ENCODE measurements at regions not wholly inside any gene's neighbourhood (a gene's known extent, or its start where the extent isn't known, plus 50 kb on each side); places are given as distances from the start of the nearest gene placed in this dataset.

DNA sequence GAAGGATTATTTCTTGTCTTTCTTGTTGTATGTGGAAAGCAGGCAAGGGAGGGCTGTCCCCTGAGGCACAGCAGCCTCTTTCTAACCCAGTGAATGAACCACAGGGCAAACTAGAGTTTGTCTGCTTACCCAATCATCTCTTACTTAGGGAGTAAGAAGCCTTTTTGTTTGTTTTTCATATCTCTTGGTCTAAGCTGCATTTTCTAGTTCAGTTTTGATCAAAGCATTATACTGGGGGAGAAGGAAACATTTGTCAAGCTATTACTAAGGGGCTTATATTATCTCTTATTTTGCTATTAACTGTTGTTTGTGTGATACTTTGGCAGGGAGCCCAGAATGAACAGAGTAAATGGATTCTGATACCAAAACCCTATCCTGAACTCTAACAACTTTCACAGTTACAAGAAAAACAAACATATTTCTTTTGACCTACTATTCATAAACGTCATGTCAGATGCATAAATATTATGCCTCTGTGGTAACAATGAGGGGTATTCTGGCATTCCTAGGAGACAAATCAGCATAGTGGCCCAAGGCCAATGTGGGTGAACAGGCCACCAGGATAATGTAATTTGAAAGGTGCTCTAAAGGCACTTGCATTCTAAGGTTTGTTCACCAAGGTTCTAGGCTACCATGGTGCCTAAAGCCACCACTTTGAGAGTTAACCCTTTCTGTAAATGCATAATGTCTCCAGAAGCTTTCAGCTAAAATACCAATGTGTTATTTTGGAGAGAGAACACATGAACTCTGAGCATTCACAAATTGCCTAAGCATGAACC lies 271.6 kb upstream of the ZPLD1 start:
- Mint-ChIP-seq H3K4me1 (ENCODE audit: low read depth in 2 of 2) (peaks cover 2 to 3% of the 10 kb centered on the region in 2 donors), H3K27me3 (no peaks in the 10 kb centered on the region), H3K4me3 (no peak overlapping the region), H3K27ac (no peak overlapping the region), H3K36me3 (ENCODE audit: insufficient read depth) (no peaks in the 10 kb centered on the region), H3K9me3 (no peaks in the 10 kb centered on the region)
- no peak for DNase-seq
- ATAC-seq (replicated peaks) = no peak

- H3K27me3 Mint-ChIP-seq = no peaks in the 10 kb centered on the region
- peaks cover 2 to 3% of the 10 kb centered on the region in 2 donors for H3K4me1 Mint-ChIP-seq (ENCODE audit: low read depth in 2 of 2)
- no peaks in the 10 kb centered on the region for H3K36me3 Mint-ChIP-seq (ENCODE audit: insufficient read depth)
- H3K4me3 Mint-ChIP-seq = no peak overlapping the region
- ATAC-seq (replicated peaks) = no peak
- no peak overlapping the region for H3K27ac Mint-ChIP-seq
- no peaks in the 10 kb centered on the region for H3K9me3 Mint-ChIP-seq
- no peak for DNase-seq
These were observed 271.0 kb upstream of the ZPLD1 start for GRCh38 chr3:102163818-102164154.

DNA sequence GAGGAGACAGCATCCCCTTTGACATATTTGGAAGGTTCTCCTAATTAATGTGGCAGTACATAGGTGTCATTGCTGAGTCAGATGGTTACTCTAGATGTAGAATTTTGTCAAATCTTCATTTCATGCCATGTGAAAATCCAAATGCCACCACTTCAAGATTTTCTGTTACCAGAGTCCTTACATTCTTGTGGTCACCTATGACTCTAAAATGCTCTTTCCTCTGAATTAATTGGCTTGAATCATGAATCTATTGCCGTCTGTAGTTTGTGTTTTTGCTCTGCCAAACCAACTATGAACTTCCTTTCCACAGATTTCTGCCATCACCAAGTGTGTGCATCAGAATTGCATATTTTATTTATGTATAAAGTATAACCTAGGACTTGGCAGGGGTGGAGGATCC lies 269.4 kb upstream of the ZPLD1 start:
- Mint-ChIP-seq H3K4me3 (no peak overlapping the region), H3K27ac (no peak overlapping the region), H3K4me1 (ENCODE audit: low read depth in 2 of 2) (peaks cover 2 to 3% of the 10 kb centered on the region in 2 donors), H3K27me3 (no peaks in the 10 kb centered on the region), H3K9me3 (no peaks in the 10 kb centered on the region), H3K36me3 (ENCODE audit: insufficient read depth) (no peaks in the 10 kb centered on the region)
- ATAC-seq (replicated peaks) = no peak
- DNase-seq = no peak

- no peaks in the 10 kb centered on the region for H3K9me3 Mint-ChIP-seq
- no peak overlapping the region for H3K27ac Mint-ChIP-seq
- DNase-seq (no peak), ATAC-seq (replicated peaks) (no peak)
- no peaks in the 10 kb centered on the region for H3K36me3 Mint-ChIP-seq (ENCODE audit: insufficient read depth)
- no peaks in the 10 kb centered on the region for H3K4me1 Mint-ChIP-seq (ENCODE audit: low read depth in 2 of 2)
- peaks cover 0 to 14% of the 10 kb centered on the region in 2 donors for H3K27me3 Mint-ChIP-seq
- no peak overlapping the region for H3K4me3 Mint-ChIP-seq
These were observed 264.8 kb upstream of the ZPLD1 start for GRCh38 chr3:102169915-102170479.

GRCh38 chr3:102170545-102170944 lies 264.3 kb upstream of the ZPLD1 start:
- Mint-ChIP-seq H3K27ac (no peak overlapping the region), H3K9me3 (no peaks in the 10 kb centered on the region), H3K36me3 (ENCODE audit: insufficient read depth) (no peaks in the 10 kb centered on the region), H3K27me3 (peaks cover 0 to 14% of the 10 kb centered on the region in 2 donors), H3K4me1 (ENCODE audit: low read depth in 2 of 2) (no peaks in the 10 kb centered on the region), H3K4me3 (no peak overlapping the region)
- ATAC-seq (replicated peaks) (no peak), DNase-seq (no peak)

DNA sequence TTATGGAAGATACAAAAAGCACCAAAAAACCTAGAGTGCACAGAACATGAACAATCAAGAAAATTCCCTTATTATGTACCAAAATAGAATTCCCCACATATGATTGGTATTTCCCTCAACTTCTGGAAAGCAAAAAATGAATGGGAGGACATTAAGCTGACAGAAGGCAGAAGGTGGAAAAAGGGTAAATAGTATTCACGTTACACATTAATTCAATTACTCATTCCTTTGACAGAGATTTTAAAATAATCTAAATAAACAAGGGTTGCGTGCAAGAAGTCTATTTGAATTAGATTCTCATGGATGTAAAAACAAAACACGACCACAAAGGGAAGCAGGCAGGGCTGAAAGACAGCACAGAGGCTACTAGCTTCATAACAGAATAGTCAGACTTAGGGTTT lies 260.5 kb upstream of the ZPLD1 start:
- H3K27ac Mint-ChIP-seq = no peak overlapping the region
- DNase-seq = no peak
- no peak overlapping the region for H3K4me3 Mint-ChIP-seq
- peaks cover 0 to 19% of the 10 kb centered on the region in 2 donors for H3K27me3 Mint-ChIP-seq
- ATAC-seq (replicated peaks) = no peak
- no peaks in the 10 kb centered on the region for H3K36me3 Mint-ChIP-seq (ENCODE audit: insufficient read depth)
- no peaks in the 10 kb centered on the region for H3K9me3 Mint-ChIP-seq
- H3K4me1 Mint-ChIP-seq (ENCODE audit: low read depth in 2 of 2) = no peaks in the 10 kb centered on the region

DNA sequence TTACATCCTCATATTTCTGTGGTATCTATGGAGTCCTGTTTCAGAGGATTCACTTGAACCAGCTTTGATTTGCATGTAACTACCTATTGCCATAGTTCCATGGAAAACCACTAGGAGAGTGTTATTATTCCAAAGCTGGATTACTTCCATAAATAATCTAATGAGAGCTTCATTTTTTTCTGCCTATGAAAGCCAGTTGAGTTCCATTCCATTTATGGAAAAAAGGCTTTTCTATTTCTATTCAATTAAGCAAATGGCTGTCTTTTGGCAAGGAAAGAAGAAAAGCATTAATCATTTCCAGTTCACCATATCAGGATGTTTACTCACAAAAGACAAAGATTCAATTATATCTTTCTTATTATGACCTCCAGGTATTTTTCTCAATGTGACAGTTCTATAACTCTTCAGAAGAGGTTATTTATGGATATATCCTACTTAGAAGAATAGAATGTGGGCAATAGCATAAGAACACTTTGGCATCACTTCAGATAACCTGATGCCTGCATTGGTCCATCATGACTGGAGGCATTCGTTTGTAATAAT lies 259.9 kb upstream of the ZPLD1 start:
- Mint-ChIP-seq H3K27me3 (peaks cover 0 to 19% of the 10 kb centered on the region in 2 donors), H3K36me3 (ENCODE audit: insufficient read depth) (no peaks in the 10 kb centered on the region), H3K27ac (no peak overlapping the region), H3K4me1 (ENCODE audit: low read depth in 2 of 2) (no peaks in the 10 kb centered on the region), H3K4me3 (no peak overlapping the region), H3K9me3 (no peaks in the 10 kb centered on the region)
- ATAC-seq (replicated peaks) (no peak), DNase-seq (no peak)

- no peaks in the 10 kb centered on the region for H3K9me3 Mint-ChIP-seq
- H3K36me3 Mint-ChIP-seq (ENCODE audit: insufficient read depth) = no peaks in the 10 kb centered on the region
- no peaks in the 10 kb centered on the region for H3K4me1 Mint-ChIP-seq (ENCODE audit: low read depth in 2 of 2)
- H3K27ac Mint-ChIP-seq = no peak overlapping the region
- ATAC-seq (replicated peaks) (no peak), DNase-seq (no peak)
- no peak overlapping the region for H3K4me3 Mint-ChIP-seq
- peaks cover 0 to 19% of the 10 kb centered on the region in 2 donors for H3K27me3 Mint-ChIP-seq
These were observed 258.3 kb upstream of the ZPLD1 start for GRCh38 chr3:102176333-102177050.

DNA sequence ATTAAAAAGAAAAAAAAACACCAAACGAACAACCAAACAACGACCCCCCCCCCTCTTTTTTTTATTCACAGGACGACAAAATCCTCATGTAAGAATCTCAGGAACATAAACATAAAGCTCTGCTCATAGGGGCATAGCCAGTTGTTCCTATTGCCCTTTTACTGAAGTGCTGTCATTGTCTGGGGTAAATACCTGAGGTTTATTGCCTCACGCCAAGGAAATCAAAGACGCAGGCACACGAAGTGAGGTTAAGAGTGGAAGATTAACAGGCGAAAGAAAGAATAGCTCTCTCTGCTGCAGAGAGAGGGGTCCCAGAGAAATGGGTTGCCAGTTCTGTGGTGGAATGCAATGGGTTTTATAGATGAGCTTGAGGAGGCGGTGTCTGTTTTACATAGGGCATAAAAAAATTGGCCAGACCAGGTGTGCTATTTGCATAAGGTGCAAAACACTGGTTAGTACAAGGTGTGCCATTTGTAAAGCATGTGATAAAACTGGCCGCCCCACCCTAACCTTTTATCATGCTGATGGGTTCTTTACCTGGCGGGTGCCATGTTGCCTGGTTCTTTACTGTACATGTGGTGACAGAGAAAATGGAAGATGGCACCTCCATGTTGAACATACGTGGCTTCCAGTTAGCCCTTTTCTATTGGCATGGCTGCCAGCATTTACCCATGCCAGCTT lies 257.6 kb upstream of the ZPLD1 start:
- Mint-ChIP-seq H3K27me3 (peaks cover 0 to 19% of the 10 kb centered on the region in 2 donors), H3K4me1 (ENCODE audit: low read depth in 2 of 2) (no peaks in the 10 kb centered on the region)

GRCh38 chr3:102178817-102179216 lies 256.0 kb upstream of the ZPLD1 start:
- Mint-ChIP-seq H3K27ac (no peak overlapping the region), H3K9me3 (no peaks in the 10 kb centered on the region), H3K36me3 (ENCODE audit: insufficient read depth) (no peaks in the 10 kb centered on the region), H3K4me3 (no peak overlapping the region), H3K27me3 (peaks cover 0 to 12% of the 10 kb centered on the region in 2 donors), H3K4me1 (ENCODE audit: low read depth in 2 of 2) (no peaks in the 10 kb centered on the region)
- DNase-seq = no peak
- ATAC-seq (replicated peaks) = no peak

More for the DNA sequence above, 257.6 kb upstream of the ZPLD1 start:
- no peaks in the 10 kb centered on the region for H3K9me3 Mint-ChIP-seq
- ATAC-seq (replicated peaks) (no peak), DNase-seq (no peak)
- H3K4me3 Mint-ChIP-seq = no peak overlapping the region
- H3K27ac Mint-ChIP-seq = no peak overlapping the region
- H3K36me3 Mint-ChIP-seq (ENCODE audit: insufficient read depth) = no peaks in the 10 kb centered on the region

- Mint-ChIP-seq H3K27ac (no peak overlapping the region), H3K4me3 (no peak overlapping the region), H3K36me3 (ENCODE audit: insufficient read depth) (no peaks in the 10 kb centered on the region), H3K9me3 (no peaks in the 10 kb centered on the region), H3K4me1 (ENCODE audit: low read depth in 2 of 2) (no peaks in the 10 kb centered on the region), H3K27me3 (peaks cover 0 to 5% of the 10 kb centered on the region in 2 donors)
- ATAC-seq (replicated peaks) (no peak), DNase-seq (no peak)
These were observed 255.3 kb upstream of the ZPLD1 start for GRCh38 chr3:102179326-102180177.

DNA sequence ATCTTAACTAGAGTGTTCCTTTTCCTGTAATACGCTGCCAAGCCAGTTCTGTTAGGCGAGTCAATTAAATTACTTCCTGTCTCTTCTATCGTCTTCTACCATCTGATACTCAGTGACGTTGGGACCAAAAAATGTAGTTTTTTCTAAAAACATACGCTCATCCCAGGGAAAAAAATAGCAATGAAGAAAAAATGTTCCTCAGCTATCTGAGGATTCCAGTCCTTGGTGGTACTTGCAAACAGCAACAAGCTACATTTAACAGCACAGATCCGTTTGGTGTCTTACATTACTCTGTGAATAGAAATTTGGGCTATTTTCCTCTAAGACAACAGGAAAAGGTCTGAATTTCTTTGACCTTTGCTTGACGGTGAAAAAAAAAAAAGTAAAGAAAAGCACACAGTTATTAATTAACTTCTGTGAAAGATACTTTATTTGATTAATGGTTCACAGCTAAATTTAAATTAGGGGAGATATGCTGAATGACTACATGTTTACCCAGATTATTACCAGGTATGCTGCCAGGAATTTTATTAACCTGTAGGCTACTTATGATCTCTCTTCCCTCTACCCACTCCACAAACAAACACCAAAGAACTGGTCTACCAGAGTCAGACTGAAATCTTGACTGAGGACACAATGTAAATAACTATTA lies 254.4 kb upstream of the ZPLD1 start:
- no peak overlapping the region for H3K4me3 Mint-ChIP-seq
- H3K27me3 Mint-ChIP-seq = peaks cover 0 to 5% of the 10 kb centered on the region in 2 donors
- H3K27ac Mint-ChIP-seq = no peak overlapping the region
- DNase-seq (no peak), ATAC-seq (replicated peaks) (no peak)
- no peaks in the 10 kb centered on the region for H3K9me3 Mint-ChIP-seq
- H3K4me1 Mint-ChIP-seq (ENCODE audit: low read depth in 2 of 2) = no peaks in the 10 kb centered on the region
- no peaks in the 10 kb centered on the region for H3K36me3 Mint-ChIP-seq (ENCODE audit: insufficient read depth)
